Motor neuron (in vitro differentiated cells): ENCODE measurements at regions not wholly inside any gene's neighbourhood (a gene's known extent, or its start where the extent isn't known, plus 50 kb on each side); places are given as distances from the start of the nearest gene placed in this dataset.

ENCODE experiments used
- ATAC-seq, 8 experiments: fragments of 200-7000 bp; cut with Tn5 transposase; replicated peaks in 6 of 8; 2 replicates each; pipeline ENCODE4 v1.8.0; 2021; ENCODE audit warnings: mild to moderate bottlenecking in 8 of 8, moderate library complexity in 8 of 8
- H3K27ac ChIP-seq, 2 donors: fragments of 250-450 bp; sonication (Bioruptor Pico); 2 replicates each; pipeline ENCODE4 v1.9.0; 2021; ENCODE audit warnings: antibody characterized with exemption in 2 of 2, mild to moderate bottlenecking in 2 of 2, moderate library complexity in 1 of 2
- H3K4me1 ChIP-seq, 2 donors: fragments of 250-450 bp; sonication (Bioruptor Pico); replicated peaks in 1 of 2; 2 replicates each; pipeline ENCODE4 v1.6.1; 2021; ENCODE audit warnings: antibody characterized with exemption in 2 of 2, mild to moderate bottlenecking in 2 of 2, moderate library complexity in 1 of 2
- H3K4me3 ChIP-seq, 5 donors: fragments of 250-450 bp; sonication (Bioruptor Pico); 2 replicates each; pipeline ENCODE4 v1.9.0; 2021; ENCODE audit warnings: antibody characterized with exemption in 5 of 5, mild to moderate bottlenecking in 5 of 5, moderate library complexity in 4 of 5
- WGBS, 10 experiments: fragments of 450-650 bp; shearing (Covaris generic); methylation state at CpG; one replicate each; pipeline ENCODE4 v1.0.0; 2022; 5-methylcytosine and 5-hydroxymethylcytosine counted together
- in situ Hi-C, 9 experiments: fragments of 400-800 bp; cut with MboI; loops; one replicate each; pipeline ENCODE4 v1.15.0; 2021; ENCODE audit warnings: low sequenced_read_pairs in 9 of 9, low pct_unique_long_range_greater_than_20kb in 2 of 9; ENCODE audit not compliant: unreplicated experiment in 9 of 9

DNA sequence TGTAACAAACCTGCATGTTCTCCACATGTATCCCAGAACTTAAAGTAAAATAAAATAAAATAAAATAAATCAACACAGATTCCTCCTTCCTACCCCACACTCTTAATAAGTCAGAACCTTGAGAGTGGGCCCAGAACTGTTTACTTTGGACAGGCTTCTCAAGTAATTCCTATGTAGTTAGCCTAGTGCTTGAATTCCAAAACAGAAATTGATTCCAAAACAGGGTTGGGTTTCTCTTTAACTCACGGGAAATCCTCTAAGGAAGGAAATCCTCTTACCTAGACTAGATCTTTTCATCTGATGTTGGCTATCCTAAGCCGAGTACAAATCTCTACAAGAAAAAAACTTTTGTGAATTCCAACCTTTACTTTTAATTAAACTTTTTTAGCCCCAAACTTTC is 324.7 kb upstream of the C16orf82 start:
- no peak for ATAC-seq
- WGBS, 10 experiments: 0 to 54% (median 29%) methylated on average over 1 to 2 of the region's 2 CpGs; no CpG with 5 or more reads in 1 of the 10 experiments
- in situ Hi-C loops: no loop called here

DNA sequence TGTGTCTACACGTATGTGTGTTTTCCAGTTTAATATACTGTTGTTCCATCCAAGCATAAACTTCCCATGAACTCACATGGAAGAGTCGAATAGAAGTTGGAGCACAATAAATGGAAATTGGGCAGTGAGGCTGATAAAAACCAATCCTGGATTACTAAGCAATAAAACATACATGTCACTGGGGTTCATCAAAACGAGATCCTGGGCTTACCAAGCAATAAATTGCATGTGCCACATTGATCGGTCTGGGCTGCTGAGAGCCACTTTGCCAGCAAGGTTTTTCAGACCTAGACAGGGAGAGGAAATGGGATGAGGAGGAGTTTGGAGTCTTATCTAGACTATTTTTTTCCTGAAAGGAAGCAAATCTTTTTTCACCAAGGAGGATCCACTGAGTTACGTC is 322.3 kb upstream of the C16orf82 start:
- in situ Hi-C loops: no loop called here
- Histone ChIP-seq H3K4me1 (peaks cover 15 to 21% of the 10 kb centered on the region in 2 donors), H3K4me3 (no peak overlapping the region), H3K27ac (no peak overlapping the region)
- peak in 1 of 8 experiments; percentile 64 for ATAC-seq
- WGBS, 10 experiments: 6 to 75% (median 38%) methylated on average over 1 to 5 of the region's 5 CpGs

More for the DNA sequence above, 324.7 kb upstream of the C16orf82 start:
- Histone ChIP-seq H3K4me3 (no peak overlapping the region), H3K27ac (no peak overlapping the region), H3K4me1 (peaks cover 6 to 17% of the 10 kb centered on the region in 2 donors)

DNA sequence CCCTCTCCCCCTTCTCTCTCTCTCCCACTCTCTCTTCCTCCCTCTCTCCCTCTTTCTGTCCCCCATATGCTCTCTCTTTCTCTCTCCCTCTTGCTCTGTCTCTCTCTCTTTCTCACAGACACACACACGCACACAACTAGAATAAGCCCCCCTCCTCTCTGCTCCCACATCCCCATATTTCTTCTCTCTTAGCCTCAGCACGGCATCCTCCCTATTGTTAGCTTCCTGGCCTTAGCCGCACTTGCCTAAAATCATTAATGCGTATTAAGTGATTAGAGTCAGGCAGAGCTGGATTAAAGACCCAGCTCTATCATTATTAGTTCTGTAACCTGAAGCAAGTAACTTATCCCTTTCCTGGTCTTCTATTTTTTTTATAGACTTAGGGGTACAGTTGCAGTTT is 319.0 kb upstream of the C16orf82 start:
- H3K27ac ChIP-seq: no peak overlapping the region
- 0 to 100% (median 42%) methylated on average over 1 to 3 of the region's 4 CpGs; no CpG with 5 or more reads in 3 of the 10 experiments for WGBS, 10 experiments
- peaks cover 11 to 13% of the 10 kb centered on the region in 2 donors for H3K4me1 ChIP-seq
- no peak overlapping the region for H3K4me3 ChIP-seq
- in situ Hi-C loops: no loop called here
- peak in 2 of 8 experiments; percentile 24 to 67 for ATAC-seq

DNA sequence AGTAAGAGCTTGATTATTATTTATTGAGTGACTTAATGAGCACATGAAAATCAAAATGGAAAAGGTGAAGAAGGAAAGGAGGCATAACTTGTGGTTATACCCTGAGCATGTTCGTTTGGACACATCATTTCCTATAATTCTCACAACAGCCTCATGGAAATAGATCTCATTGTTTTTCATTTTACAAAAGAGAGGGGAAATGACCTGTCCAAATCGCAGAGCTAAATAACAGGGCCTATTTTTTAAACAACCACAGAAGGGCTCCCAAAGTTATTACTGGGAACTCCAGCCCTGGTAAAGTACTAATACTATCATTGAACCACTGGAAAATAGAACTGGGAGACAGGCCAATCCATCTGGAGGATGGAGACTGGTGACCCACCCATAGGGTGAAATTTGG is 317.7 kb upstream of the C16orf82 start:
- Histone ChIP-seq H3K4me3 (no peak overlapping the region), H3K27ac (no peak overlapping the region), H3K4me1 (peaks cover 11 to 13% of the 10 kb centered on the region in 2 donors)
- ATAC-seq: no peak
- in situ Hi-C loops: no loop called here
- WGBS, 10 experiments: 0 to 94% (median 45%) methylated on average over 1 to 2 of the region's 2 CpGs

DNA sequence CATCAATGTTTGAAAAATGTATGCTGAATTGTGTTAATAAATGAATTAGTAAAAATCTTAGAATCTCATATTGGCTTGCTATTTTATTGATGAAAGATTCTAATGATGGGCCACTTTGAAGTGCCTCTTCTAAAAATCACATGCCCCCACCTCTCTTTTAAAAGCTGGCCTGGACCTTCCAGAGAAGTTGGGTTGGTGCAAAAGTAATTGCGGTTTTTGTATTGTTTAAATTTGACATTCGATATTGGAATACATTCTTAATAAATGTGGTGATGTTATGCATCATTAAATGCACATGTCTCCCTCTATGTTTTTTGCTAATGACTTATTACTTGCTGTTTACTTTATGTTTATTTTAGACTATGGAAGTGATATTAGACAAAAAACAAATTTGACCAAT is 314.6 kb upstream of the C16orf82 start:
- in situ Hi-C loops: no loop called here
- no peak overlapping the region for H3K4me3 ChIP-seq
- H3K27ac ChIP-seq: no peak overlapping the region
- peaks cover 4 to 7% of the 10 kb centered on the region in 2 donors for H3K4me1 ChIP-seq
- 0 to 100% (median 80%) methylated on average over 1 to 2 of the region's 2 CpGs for WGBS, 10 experiments
- no peak for ATAC-seq

DNA sequence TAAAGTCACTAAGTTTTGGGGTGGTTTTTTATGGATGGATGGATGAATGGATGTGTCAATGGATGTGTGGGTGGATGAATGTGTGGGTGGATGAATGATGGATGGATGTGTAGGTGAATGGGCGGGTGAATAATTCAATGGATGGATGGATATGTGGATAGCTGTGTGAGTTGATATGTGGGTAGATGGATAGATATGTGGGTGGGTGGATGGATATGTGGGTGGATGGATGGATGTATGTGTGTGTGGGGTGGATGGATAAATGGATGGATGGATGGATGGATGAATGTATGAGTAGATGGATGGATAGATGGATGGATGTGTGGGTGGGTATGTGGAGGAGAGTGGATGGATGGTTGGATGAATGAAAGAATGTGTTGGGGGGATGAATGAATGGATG is 310.1 kb upstream of the C16orf82 start:
- Histone ChIP-seq H3K27ac (no peak overlapping the region), H3K4me3 (no peak overlapping the region), H3K4me1 (no peaks in the 10 kb centered on the region)
- ATAC-seq: no peak
- in situ Hi-C loops: no loop called here
- WGBS, 10 experiments: 0 to 88% (median 25%) methylated on average over 1 of the region's 1 CpG; no CpG with 5 or more reads in 3 of the 10 experiments

DNA sequence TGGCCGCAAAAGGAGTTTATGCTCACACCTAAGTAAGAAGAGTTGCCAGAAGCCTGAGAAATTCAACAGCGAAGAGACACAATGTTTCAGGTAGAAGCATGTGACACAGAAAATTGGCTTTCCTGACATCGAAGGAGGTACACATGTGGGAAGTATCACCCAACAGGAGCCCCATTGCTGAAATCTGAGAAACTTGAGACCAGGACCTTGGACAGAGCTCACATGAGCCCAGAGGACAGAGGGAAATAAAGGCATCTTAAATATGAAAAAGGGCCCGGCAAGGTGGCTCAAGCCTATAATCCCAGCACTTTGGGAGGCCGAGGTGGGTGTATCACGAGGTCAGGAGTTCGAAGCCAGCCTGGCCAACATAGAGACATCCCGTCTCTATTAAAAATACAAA is 304.1 kb upstream of the C16orf82 start:
- ATAC-seq: no peak
- 14 to 75% (median 63%) methylated on average over 1 to 7 of the region's 8 CpGs; no CpG with 5 or more reads in 2 of the 10 experiments for WGBS, 10 experiments
- Histone ChIP-seq H3K27ac (no peak overlapping the region), H3K4me3 (no peak overlapping the region), H3K4me1 (no peaks in the 10 kb centered on the region)
- in situ Hi-C loops: no loop called here

DNA sequence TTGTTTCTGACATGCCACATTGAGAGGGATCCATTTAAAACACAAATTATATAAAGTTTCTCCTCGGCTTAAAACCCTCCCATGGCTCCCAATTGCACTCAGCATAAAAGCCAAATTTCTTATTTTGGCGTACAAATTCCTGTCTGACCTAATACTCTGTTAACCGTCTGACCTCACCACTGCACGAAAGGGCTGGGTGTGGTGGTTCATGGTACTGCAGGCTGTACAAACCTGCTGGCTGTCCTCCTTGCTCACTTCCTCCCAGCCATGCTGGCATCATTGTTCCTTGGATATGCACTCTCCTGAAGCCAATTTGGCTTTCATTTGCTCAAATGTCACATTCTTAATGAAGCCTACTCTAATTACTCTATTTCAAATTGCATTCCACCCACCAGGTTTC is 301.6 kb upstream of the C16orf82 start:
- peak in 4 of 8 experiments; percentile 32 to 90 (median 73) for ATAC-seq
- in situ Hi-C loops: no loop called here
- WGBS, 10 experiments: 0 to 60% (median 22%) methylated on average over 1 to 4 of the region's 4 CpGs; no CpG with 5 or more reads in 1 of the 10 experiments
- peaks cover 0 to 8% of the 10 kb centered on the region in 2 donors for H3K4me1 ChIP-seq
- H3K4me3 ChIP-seq: no peak overlapping the region
- no peak overlapping the region for H3K27ac ChIP-seq

DNA sequence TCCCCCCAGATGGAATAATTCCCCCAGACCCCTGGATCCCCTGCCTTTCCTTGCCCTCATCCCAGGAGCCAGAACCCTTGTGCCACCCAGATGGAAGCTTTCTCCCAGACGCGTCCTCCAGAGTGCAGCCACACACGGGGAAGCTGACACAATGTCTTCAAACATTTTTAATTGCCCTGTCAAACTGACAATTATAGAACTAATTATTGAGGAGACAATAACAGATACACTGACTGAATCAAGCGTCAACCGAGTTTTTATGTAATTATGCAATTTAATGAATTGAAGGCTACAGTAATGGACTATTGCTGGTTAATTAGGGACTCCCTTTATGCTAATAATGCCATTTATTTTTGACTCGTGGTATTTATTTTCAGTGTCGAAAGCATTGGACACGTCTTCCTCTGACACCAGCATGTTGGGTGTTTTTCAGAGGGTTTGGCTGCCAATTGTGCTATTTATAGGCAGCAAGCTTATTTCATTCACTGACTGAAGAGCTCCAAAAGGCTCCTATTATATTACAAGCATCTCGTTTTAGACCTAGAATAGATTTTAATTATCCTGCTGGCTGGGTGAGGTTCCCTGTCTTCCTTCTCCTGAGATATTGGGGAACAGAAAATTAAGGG is 298.2 kb upstream of the C16orf82 start:
- in situ Hi-C loops: no loop called here
- 0 to 76% (median 23%) methylated on average over 1 to 8 of the region's 9 CpGs for WGBS, 10 experiments
- Histone ChIP-seq H3K27ac (no peak overlapping the region), H3K4me3 (no peak overlapping the region), H3K4me1 (peaks cover 0 to 14% of the 10 kb centered on the region in 2 donors)
- peak in 3 of 8 experiments; percentile 44 to 59 (median 49) for ATAC-seq

DNA sequence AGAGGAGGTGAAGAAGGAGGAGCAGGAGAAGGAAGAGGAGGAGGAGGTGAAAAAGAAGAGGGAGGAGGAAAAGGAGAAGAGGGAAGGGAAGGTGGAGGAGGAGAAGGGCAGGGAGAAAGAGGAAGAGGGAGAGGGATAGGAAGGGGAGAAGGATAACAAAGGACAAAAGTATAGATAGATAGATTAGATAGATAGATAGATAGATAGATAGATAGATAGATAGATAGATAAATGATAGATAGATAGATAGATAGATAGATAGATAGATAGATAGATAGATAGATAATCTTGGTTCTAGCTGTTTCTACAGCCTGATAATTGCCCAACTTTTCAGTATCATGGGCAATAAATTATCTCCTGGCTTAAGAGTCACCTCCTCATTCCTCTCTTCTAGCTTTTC is 296.2 kb upstream of the C16orf82 start:
- in situ Hi-C loops: no loop called here
- no peak overlapping the region for H3K27ac ChIP-seq
- H3K4me3 ChIP-seq: no peak overlapping the region
- peaks cover 0 to 14% of the 10 kb centered on the region in 2 donors for H3K4me1 ChIP-seq
- ATAC-seq: no peak

DNA sequence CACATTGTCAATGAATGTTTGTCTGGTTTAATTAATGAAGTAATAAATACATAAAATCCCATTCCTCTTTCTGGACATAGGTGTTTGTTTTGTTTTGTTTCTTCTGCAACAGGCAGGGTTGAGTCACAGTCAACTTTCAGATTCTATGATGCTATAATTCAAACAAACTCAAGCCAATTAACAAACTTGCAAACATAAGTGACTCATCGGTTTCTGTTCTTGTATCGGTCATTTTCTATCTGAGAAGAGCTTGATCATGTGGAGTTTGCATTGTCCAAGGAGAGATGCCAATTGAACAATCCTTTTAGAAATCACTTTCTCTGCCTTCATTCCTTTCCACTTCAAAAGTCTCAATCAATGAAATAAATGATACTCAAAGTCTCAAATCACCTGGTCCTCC is 294.2 kb upstream of the C16orf82 start:
- WGBS, 10 experiments: 0 to 43% (median 0%) methylated on average over 1 to 2 of the region's 2 CpGs; no CpG with 5 or more reads in 1 of the 10 experiments
- Histone ChIP-seq H3K4me1 (peaks cover 0 to 14% of the 10 kb centered on the region in 2 donors), H3K4me3 (no peak overlapping the region), H3K27ac (no peak overlapping the region)
- ATAC-seq: peak in 4 of 8 experiments; percentile 32 to 89 (median 71)
- in situ Hi-C loops: no loop called here

DNA sequence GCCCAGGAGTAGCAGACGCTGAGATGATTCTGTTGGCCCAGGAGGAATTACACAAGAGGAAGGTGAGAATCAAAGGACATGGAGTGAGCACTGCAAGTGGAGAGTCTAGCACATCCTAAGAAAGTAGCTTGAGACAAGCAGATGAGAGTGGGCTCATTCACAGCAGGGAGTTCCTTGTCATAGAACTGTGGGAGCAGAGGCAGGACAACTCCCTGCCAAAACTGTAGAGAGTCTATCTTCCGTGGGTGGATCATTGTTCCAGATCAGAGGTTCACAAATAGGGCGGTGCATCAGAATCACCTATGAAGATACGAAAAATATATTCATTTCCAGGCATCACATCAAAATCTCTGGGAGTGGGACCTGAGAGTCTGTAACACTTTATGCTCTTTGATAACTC is 288.9 kb upstream of the C16orf82 start:
- in situ Hi-C loops: no loop called here
- WGBS, 10 experiments: 13 to 100% (median 55%) methylated on average over 1 to 4 of the region's 4 CpGs
- peaks cover 0 to 2% of the 10 kb centered on the region in 2 donors for H3K4me1 ChIP-seq
- no peak overlapping the region for H3K27ac ChIP-seq
- no peak overlapping the region for H3K4me3 ChIP-seq
- no peak for ATAC-seq

DNA sequence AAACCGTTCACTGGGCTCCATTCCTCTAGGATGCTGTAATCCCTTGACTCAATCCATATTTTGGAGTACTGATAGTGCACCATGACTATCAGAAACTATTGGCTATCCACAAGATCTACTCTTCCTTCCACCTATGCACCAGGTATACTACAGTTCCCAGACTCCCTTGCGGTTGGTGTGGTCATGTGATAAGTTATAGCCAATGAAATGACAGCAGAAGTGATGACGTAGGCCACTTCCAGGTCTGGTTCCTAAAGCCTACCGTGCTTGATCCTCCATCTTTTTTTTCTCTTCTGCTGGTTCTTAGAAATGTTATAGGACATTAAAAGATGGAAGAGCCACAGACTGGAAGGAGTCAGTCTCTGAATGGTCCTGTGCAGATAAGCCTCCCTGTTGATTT is 278.8 kb upstream of the C16orf82 start:
- Histone ChIP-seq H3K4me3 (no peak overlapping the region), H3K27ac (no peak overlapping the region), H3K4me1 (peaks cover 0 to 3% of the 10 kb centered on the region in 2 donors)
- ATAC-seq: no peak
- 0 to 60% (median 44%) methylated on average over 1 to 4 of the region's 4 CpGs; no CpG with 5 or more reads in 2 of the 10 experiments for WGBS, 10 experiments
- in situ Hi-C loops: no loop called here

DNA sequence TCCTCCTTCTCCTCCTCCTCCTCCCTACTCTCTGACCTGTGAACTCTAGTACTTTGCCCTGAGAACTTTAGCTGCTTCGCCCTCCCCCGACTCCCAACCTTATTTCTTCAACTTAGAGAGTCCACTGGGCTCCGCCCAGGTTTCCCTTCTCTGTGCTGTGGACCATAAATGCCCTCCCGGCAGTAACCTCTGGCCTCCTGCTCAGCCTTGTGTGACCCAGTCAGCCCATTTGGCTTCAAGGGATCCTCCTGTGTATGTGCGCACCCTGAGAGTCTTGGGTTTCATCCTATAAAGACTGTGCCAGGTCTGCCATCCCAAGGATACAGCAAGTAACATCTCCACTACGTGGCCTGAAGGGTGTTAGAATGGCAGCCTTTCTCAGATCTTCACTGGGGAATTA is 275.6 kb upstream of the C16orf82 start:
- in situ Hi-C loops: no loop called here
- 0 to 100% (median 71%) methylated on average over 1 to 2 of the region's 6 CpGs; no CpG with 5 or more reads in 3 of the 10 experiments for WGBS, 10 experiments
- ATAC-seq: no peak
- no peak overlapping the region for H3K27ac ChIP-seq
- H3K4me3 ChIP-seq: no peak overlapping the region
- H3K4me1 ChIP-seq: peaks cover 0 to 6% of the 10 kb centered on the region in 2 donors
